ENCODE measurements at regions not wholly inside any gene's neighbourhood (a gene's known extent, or its start where the extent isn't known, plus 50 kb on each side); places are given as distances from the start of the nearest gene placed in this dataset.
A peak's percentile ranks its signal among the peaks of the same experiment; 100 is the strongest.

GRCh38 chr13:99736541-99736940 is 235.0 kb downstream of the ZIC5 start:
- H3K27me3 Mint-ChIP-seq (ENCODE audit: low read depth): no peaks in the 10 kb centered on the region
- Histone ChIP-seq H3K4ac (ENCODE audit: low read depth, low read length) (no peak overlapping the region), H3K14ac (ENCODE audit: insufficient read depth, low read length) (no peak overlapping the region), H2BK20ac (ENCODE audit: low read depth, low read length, poor library complexity, severe bottlenecking) (no peak overlapping the region), H2AFZ (ENCODE audit: low read length) (no peak overlapping the region), H4K20me1 (ENCODE audit: control insufficient read depth, insufficient read depth, insufficient read length) (no peaks in the 10 kb centered on the region), H4K91ac (ENCODE audit: insufficient read length, low read depth, low read length) (no peak overlapping the region), H2BK5ac (ENCODE audit: insufficient read length, low read length) (no peak overlapping the region), H3K27me3 (ENCODE audit: insufficient read depth, low read length) (no peaks in the 10 kb centered on the region), H3K4me1 (ENCODE audit: insufficient read depth, low read length) (peaks cover 6% of the 10 kb centered on the region; the same call in 1 of the 2 replicates), H3K9ac (ENCODE audit: extremely low read depth, insufficient read length, low read length) (no peak overlapping the region), H3K27ac (ENCODE audit: insufficient read length, low read depth, low read length) (no peak overlapping the region), H3K23me2 (ENCODE audit: insufficient read length, low read depth, low read length, poor library complexity, severe bottlenecking) (no peaks in the 10 kb centered on the region), H2AK5ac (ENCODE audit: insufficient read length, low read length) (no peak overlapping the region), H2BK12ac (ENCODE audit: insufficient read length, low read depth, low read length) (no peak overlapping the region), H4K8ac (replicated peaks; ENCODE audit: insufficient read length, low read depth, low read length) (no peak overlapping the region), H3K9me3 (ENCODE audit: control insufficient read depth, low read depth, low read length) (no peaks in the 10 kb centered on the region), H3K56ac (ENCODE audit: insufficient read length, low read depth, low read length) (no peak overlapping the region), H3K18ac (ENCODE audit: insufficient read length, low read depth, low read length) (no peak overlapping the region), H2BK15ac (ENCODE audit: low read depth, low read length) (no peak overlapping the region), H3K4me2 (ENCODE audit: insufficient read depth, insufficient read length, low read length) (no peak overlapping the region), H3K23ac (ENCODE audit: insufficient read length, low read depth, low read length) (no peak overlapping the region), H3K79me1 (ENCODE audit: insufficient read depth, low read depth, low read length, poor library complexity, severe bottlenecking) (peaks cover 2% of the 10 kb centered on the region), H4K5ac (ENCODE audit: insufficient read length, low read depth, low read length) (no peak overlapping the region), H3T11ph (ENCODE audit: low read length) (no peak overlapping the region), H2BK120ac (ENCODE audit: low read depth, low read length, poor library complexity, severe bottlenecking) (no peak overlapping the region), H3K79me2 (ENCODE audit: insufficient read depth, low read length) (no peaks in the 10 kb centered on the region; the same call in 1 of the 2 replicates)
- no peaks in the 10 kb centered on the region for H3K36me3 Mint-ChIP-seq (ENCODE audit: insufficient read depth in 1 of 3, low read depth in 3 of 3)
- H3K4me1 Mint-ChIP-seq: peaks cover 61 to 70% of the 10 kb centered on the region in 2 experiments
- H3K4me3 Mint-ChIP-seq: 0 out of 5 replicates have a peak overlapping the region, but pooled peaks of 1 of the 2 experiments have one; percentile 22
- no peaks in the 10 kb centered on the region for H3K9me3 Mint-ChIP-seq
- DNase-seq: no peak
- no peak for TF ChIP-seq CTCF (conservative IDR thresholded peaks at IDR 0.05)
- H3K27ac Mint-ChIP-seq: peak overlapping the region; percentile 13 to 84 (median 20); a peak in 5 of 7 replicates
- WGBS (ENCODE audit: extremely low coverage, insufficient read length, low lambda C conversion rate): no CpG with 5 or more reads among the region's 3 CpGs

All from H9 (cell line).